HepG2 (cell line): ENCODE measurements at regions not wholly inside any gene's neighbourhood (a gene's known extent, or its start where the extent isn't known, plus 50 kb on each side); places are given as distances from the start of the nearest gene placed in this dataset.

ENCODE experiments used
- BCL3 ChIP-seq: sonication (generic); formaldehyde crosslinking; IDR thresholded peaks from 2 replicates; pipeline ENCODE4 v1.5.1; 2020; ENCODE audit warnings: mild to moderate bottlenecking, missing genetic modification reagents, moderate library complexity
- HOXA9 ChIP-seq: sonication (generic); formaldehyde crosslinking; IDR thresholded peaks from 2 replicates; pipeline ENCODE4 v1.8.1; 2022; ENCODE audit warnings: missing genetic modification reagents, mild to moderate bottlenecking, moderate library complexity, borderline replicate concordance
- MEF2D ChIP-seq: sonication (generic); formaldehyde crosslinking; IDR thresholded peaks from 2 replicates; pipeline ENCODE4 v1.5.1; 2020; ENCODE audit warnings: mild to moderate bottlenecking, missing genetic modification reagents
- MEIS1 ChIP-seq: sonication (generic); formaldehyde crosslinking; IDR thresholded peaks from 2 replicates; pipeline ENCODE4 v1.9.0; 2021; ENCODE audit warnings: mild to moderate bottlenecking, missing genetic modification reagents, moderate library complexity, borderline replicate concordance
- NFYC ChIP-seq: IDR thresholded peaks from 2 replicates; pipeline ENCODE4 v1.6.1; 2016; ENCODE audit warnings: missing genetic modification reagents, missing compliant biosample characterization
- NONO ChIP-seq, 2 experiments: fragments of 450-650 bp in 1 of 2; sonication (generic) in 1 of 2; formaldehyde crosslinking in 1 of 2; IDR thresholded peaks in 1 of 2; conservative IDR thresholded peaks in 1 of 2; 2 replicates each; pipeline versions ENCODE4 v1.6.1 to v1.8.0; 2017 to 2022; ENCODE audit warnings: mild to moderate bottlenecking in 1 of 2, missing genetic modification reagents in 1 of 2, moderate library complexity in 1 of 2
- NR2C2 ChIP-seq: sonication (generic); formaldehyde crosslinking; IDR thresholded peaks from 2 replicates; pipeline ENCODE4 v1.4.0; 2020; ENCODE audit warnings: missing genetic modification reagents, mild to moderate bottlenecking, moderate library complexity, borderline replicate concordance
- PHF21A ChIP-seq: sonication (generic); formaldehyde crosslinking; IDR thresholded peaks from 2 replicates; pipeline ENCODE4 v1.5.0; 2020; ENCODE audit warnings: mild to moderate bottlenecking, missing genetic modification reagents
- SALL2 ChIP-seq: sonication (generic); formaldehyde crosslinking; IDR thresholded peaks from 2 replicates; pipeline ENCODE4 v1.8.1; 2023; ENCODE audit warnings: mild to moderate bottlenecking, missing genetic modification reagents, inconsistent platforms
- SNAPC2 ChIP-seq: sonication (generic); formaldehyde crosslinking; IDR thresholded peaks from 2 replicates; pipeline ENCODE4 v1.8.1; 2022; ENCODE audit warnings: mild to moderate bottlenecking, missing genetic modification reagents
- SNRNP70 ChIP-seq: fragments of 200-400 bp; formaldehyde crosslinking; IDR thresholded peaks from 2 replicates; pipeline ENCODE4 v1.6.1; 2017; ENCODE audit warnings: mild to moderate bottlenecking, low read depth, low read length, moderate library complexity
- ZFY ChIP-seq: sonication (generic); formaldehyde crosslinking; IDR thresholded peaks from 2 replicates; pipeline ENCODE4 v1.4.0; 2020; ENCODE audit warnings: missing genetic modification reagents
- ZNF281 ChIP-seq: sonication (generic); formaldehyde crosslinking; IDR thresholded peaks from 2 replicates; pipeline ENCODE4 v1.4.0; 2020; ENCODE audit warnings: missing genetic modification reagents, borderline replicate concordance
- ZNF607 ChIP-seq: sonication (generic); formaldehyde crosslinking; IDR thresholded peaks from 2 replicates; pipeline ENCODE4 v1.5.1; 2020; ENCODE audit warnings: missing genetic modification reagents, mild to moderate bottlenecking, borderline replicate concordance
- ZNF709 ChIP-seq: sonication (generic); formaldehyde crosslinking; IDR thresholded peaks from 2 replicates; pipeline ENCODE4 v1.5.0; 2020; ENCODE audit warnings: mild to moderate bottlenecking, missing genetic modification reagents
- ZNF773 ChIP-seq: sonication (generic); formaldehyde crosslinking; IDR thresholded peaks from 2 replicates; pipeline ENCODE4 v1.4.0; 2020; ENCODE audit warnings: missing genetic modification reagents, borderline replicate concordance
- TF ChIP-seq, protein P1 (sequence below): sonication (generic); formaldehyde crosslinking; IDR thresholded peaks from 2 replicates; pipeline ENCODE4 v1.9.0; 2022; ENCODE audit warnings: missing genetic modification reagents, mild to moderate bottlenecking, borderline replicate concordance

DNA sequence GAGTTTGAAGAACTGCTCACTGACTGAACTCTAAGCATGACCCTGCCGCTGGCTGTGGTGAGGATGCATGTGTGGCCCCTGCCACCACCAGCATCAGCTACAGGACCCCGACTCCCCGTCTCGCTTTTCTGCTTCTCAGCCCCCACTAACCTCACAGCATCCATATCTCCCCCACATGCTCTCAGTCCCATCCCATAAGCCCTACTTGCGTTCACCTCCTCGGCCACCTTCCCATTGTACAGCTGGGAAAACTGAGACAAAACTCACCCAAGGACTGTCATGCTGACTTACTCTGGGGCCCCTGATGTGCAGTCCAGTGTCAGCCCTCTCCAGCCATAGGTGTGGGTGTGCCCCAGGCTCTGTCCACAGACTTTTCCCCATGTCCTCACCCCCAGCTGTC lies 104.2 kb upstream of the SH3BP4 start (continued):
- TF ChIP-seq ZNF281 (no peak), SNRNP70 (no peak), NFYC (no peak), NONO (IDR thresholded peaks at IDR 0.05) (no peak), NONO (CRISPR knock-in tag; conservative IDR thresholded peaks at IDR 0.05) (no peak), MEIS1 (no peak), HOXA9 (CRISPR knock-in tag) (no peak), BCL3 (0 out of 2 replicates have a peak, but pooled peaks have one; percentile 21), SNAPC2 (CRISPR knock-in tag) (no peak), NR2C2 (CRISPR knock-in tag) (no peak), SALL2 (no peak), ZNF607 (CRISPR knock-in tag) (no peak), ZNF709 (CRISPR knock-in tag) (0 out of 2 replicates have a peak, but pooled peaks have one; percentile 15), PHF21A (CRISPR knock-in tag) (no peak), ZNF773 (no peak), MEF2D (no peak), ZFY (CRISPR knock-in tag) (no peak)
- TF ChIP-seq, protein P1, sequence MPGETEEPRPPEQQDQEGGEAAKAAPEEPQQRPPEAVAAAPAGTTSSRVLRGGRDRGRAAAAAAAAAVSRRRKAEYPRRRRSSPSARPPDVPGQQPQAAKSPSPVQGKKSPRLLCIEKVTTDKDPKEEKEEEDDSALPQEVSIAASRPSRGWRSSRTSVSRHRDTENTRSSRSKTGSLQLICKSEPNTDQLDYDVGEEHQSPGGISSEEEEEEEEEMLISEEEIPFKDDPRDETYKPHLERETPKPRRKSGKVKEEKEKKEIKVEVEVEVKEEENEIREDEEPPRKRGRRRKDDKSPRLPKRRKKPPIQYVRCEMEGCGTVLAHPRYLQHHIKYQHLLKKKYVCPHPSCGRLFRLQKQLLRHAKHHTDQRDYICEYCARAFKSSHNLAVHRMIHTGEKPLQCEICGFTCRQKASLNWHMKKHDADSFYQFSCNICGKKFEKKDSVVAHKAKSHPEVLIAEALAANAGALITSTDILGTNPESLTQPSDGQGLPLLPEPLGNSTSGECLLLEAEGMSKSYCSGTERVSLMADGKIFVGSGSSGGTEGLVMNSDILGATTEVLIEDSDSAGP (CRISPR knock-in tag): no peak
